ENCODE measurements at regions not wholly inside any gene's neighbourhood (a gene's known extent, or its start where the extent isn't known, plus 50 kb on each side); places are given as distances from the start of the nearest gene placed in this dataset.

- BruUV-seq (replicated peaks) = no TSS peak
- intact Hi-C loops (cut with micrococcal nuclease; ENCODE audit: unreplicated experiment) = no loop called here
- TF ChIP-seq CTCF (conservative IDR thresholded peaks at IDR 0.05; ENCODE audit: low read depth, low read length) = no peak
- TF ChIP-seq EZH2 (IDR thresholded peaks at IDR 0.05; ENCODE audit: borderline replicate concordance, low read depth, low read length, poor library complexity, severe bottlenecking) = no peak
- no peak overlapping the region for H3K4me3 ChIP-seq (ENCODE audit: low read depth, low read length, poor library complexity, severe bottlenecking)
- H3K27me3 ChIP-seq (replicated peaks; ENCODE audit: insufficient read depth, low read depth, low read length, poor library complexity) = no peaks in the 10 kb centered on the region
- POLR2A ChIA-PET (ENCODE audit: low non-redundant PET) = no interaction called here
- peaks cover 27% of the 10 kb centered on the region for H3K9me3 ChIP-seq (ENCODE audit: low read depth, low read length, poor library complexity, severe bottlenecking)
- H3K27ac ChIP-seq (ENCODE audit: low read depth, low read length, poor library complexity, severe bottlenecking) = no peak overlapping the region
- no peaks in the 10 kb centered on the region for H3K36me3 ChIP-seq (ENCODE audit: insufficient read depth, low read length, poor library complexity, severe bottlenecking)
- no peaks in the 10 kb centered on the region for H3K4me1 ChIP-seq (ENCODE audit: insufficient read depth, low read length, poor library complexity, severe bottlenecking)
- DNase-seq (ENCODE audit: low spot score) = no peak
- CTCF ChIA-PET = no interaction called here
These were observed 582.9 kb upstream of the SALL3 start for GRCh38 chr18:78396756-78397155.

- TF ChIP-seq CTCF (conservative IDR thresholded peaks at IDR 0.05; ENCODE audit: low read depth, low read length) (no peak), EZH2 (IDR thresholded peaks at IDR 0.05; ENCODE audit: borderline replicate concordance, low read depth, low read length, poor library complexity, severe bottlenecking) (no peak)
- H3K27me3 ChIP-seq (replicated peaks; ENCODE audit: insufficient read depth, low read depth, low read length, poor library complexity) = no peaks in the 10 kb centered on the region
- intact Hi-C loops (cut with micrococcal nuclease; ENCODE audit: unreplicated experiment) = no loop called here
- POLR2A ChIA-PET (ENCODE audit: low non-redundant PET) = no interaction called here
- H3K36me3 ChIP-seq (ENCODE audit: insufficient read depth, low read length, poor library complexity, severe bottlenecking) = no peaks in the 10 kb centered on the region
- H3K4me1 ChIP-seq (ENCODE audit: insufficient read depth, low read length, poor library complexity, severe bottlenecking) = no peaks in the 10 kb centered on the region
- peaks cover 19% of the 10 kb centered on the region for H3K9me3 ChIP-seq (ENCODE audit: low read depth, low read length, poor library complexity, severe bottlenecking)
- no peak for DNase-seq (ENCODE audit: low spot score)
- no peak overlapping the region for H3K4me3 ChIP-seq (ENCODE audit: low read depth, low read length, poor library complexity, severe bottlenecking)
- H3K27ac ChIP-seq (ENCODE audit: low read depth, low read length, poor library complexity, severe bottlenecking) = no peak overlapping the region
- BruUV-seq (replicated peaks) = no TSS peak
- CTCF ChIA-PET = no interaction called here
These were observed 579.6 kb upstream of the SALL3 start for GRCh38 chr18:78399992-78400503.

GRCh38 chr18:78402440-78402839 lies 577.2 kb upstream of the SALL3 start:
- no peak for DNase-seq (ENCODE audit: low spot score)
- TF ChIP-seq CTCF (conservative IDR thresholded peaks at IDR 0.05; ENCODE audit: low read depth, low read length) (no peak), EZH2 (IDR thresholded peaks at IDR 0.05; ENCODE audit: borderline replicate concordance, low read depth, low read length, poor library complexity, severe bottlenecking) (no peak)
- no TSS peak for BruUV-seq (replicated peaks)
- POLR2A ChIA-PET (ENCODE audit: low non-redundant PET) = no interaction called here
- Histone ChIP-seq H3K27ac (ENCODE audit: low read depth, low read length, poor library complexity, severe bottlenecking) (no peak overlapping the region), H3K27me3 (replicated peaks; ENCODE audit: insufficient read depth, low read depth, low read length, poor library complexity) (no peaks in the 10 kb centered on the region), H3K36me3 (ENCODE audit: insufficient read depth, low read length, poor library complexity, severe bottlenecking) (no peaks in the 10 kb centered on the region), H3K4me3 (ENCODE audit: low read depth, low read length, poor library complexity, severe bottlenecking) (no peak overlapping the region), H3K4me1 (ENCODE audit: insufficient read depth, low read length, poor library complexity, severe bottlenecking) (no peaks in the 10 kb centered on the region), H3K9me3 (ENCODE audit: low read depth, low read length, poor library complexity, severe bottlenecking) (peaks cover 19% of the 10 kb centered on the region)
- CTCF ChIA-PET = no interaction called here
- intact Hi-C loops (cut with micrococcal nuclease; ENCODE audit: unreplicated experiment) = no loop called here
